NCI-H748 treated with DMSO at 0.1 percent for 48 hours (cell line): ENCODE measurements at regions not wholly inside any gene's neighbourhood (a gene's known extent, or its start where the extent isn't known, plus 50 kb on each side); places are given as distances from the start of the nearest gene placed in this dataset.
"Not testable (repeated sequence)": the region's sequence is repeated elsewhere in the genome, so short reads cannot be mapped to it uniquely, and the experiment has no call there.

Experiments used
- DNase-seq: peaks from one replicate; lab custom pipeline; 2025; lab: John Stamatoyannopoulos, UW

DNA sequence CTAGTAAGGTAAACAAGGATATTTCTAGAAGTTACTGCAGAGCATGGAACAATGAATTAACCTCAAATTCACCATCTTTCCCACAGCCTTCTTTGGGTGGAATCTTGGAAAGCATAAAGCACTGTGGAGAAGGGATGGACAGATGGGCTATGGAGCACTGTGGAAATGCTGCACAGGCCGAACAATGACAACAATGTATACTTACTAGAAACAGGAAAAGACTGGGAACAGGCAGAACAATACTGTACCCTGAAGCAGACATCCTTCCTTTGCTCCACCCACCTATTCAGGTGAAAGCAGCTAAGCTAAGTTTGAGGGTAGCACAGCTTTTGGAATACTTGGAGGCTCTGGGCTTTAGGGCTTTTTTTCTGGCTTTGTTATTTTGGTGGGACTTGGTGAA is 250.6 kb upstream of the KLF8 start:
- no peak for DNase-seq

DNA sequence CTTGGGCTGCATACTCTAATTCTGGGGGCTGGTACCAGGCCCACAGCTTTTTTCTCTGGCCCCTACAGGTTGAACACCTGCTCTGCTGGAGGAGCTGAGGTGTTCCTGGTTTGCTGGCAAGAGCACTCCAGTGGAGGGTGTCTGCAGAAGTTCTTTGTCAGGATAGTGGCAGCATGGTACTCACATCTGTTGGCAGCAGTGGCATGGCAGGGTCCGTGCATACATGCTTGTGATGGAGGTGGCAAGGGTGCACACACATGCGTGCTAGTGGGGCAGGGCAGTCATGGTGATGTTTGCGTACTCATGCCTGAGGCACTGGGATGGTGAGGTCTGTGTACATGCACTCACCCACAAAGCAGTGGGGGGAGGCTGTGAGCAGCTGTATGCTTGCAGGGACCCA is 235.5 kb upstream of the KLF8 start:
- no peak for DNase-seq

DNA sequence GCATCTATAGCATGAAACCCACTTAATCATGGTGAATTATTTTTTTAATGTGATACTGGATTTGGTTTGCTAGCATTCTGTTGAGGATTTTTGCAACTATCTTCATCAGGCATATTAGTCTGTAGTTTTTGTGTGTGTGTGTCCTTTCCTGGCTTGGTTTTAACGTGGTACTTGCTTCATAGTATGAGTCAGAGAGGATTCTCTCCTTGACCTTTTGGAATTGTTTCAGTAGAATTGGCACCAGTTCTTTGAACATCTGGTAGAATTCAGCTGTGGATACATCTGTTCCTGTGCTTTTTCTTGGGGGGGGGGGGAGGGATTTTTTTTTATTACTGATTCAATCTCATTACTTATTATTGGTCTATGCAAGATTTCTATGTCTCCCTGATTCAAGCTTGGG is 232.0 kb upstream of the KLF8 start:
- DNase-seq = no peak

DNA sequence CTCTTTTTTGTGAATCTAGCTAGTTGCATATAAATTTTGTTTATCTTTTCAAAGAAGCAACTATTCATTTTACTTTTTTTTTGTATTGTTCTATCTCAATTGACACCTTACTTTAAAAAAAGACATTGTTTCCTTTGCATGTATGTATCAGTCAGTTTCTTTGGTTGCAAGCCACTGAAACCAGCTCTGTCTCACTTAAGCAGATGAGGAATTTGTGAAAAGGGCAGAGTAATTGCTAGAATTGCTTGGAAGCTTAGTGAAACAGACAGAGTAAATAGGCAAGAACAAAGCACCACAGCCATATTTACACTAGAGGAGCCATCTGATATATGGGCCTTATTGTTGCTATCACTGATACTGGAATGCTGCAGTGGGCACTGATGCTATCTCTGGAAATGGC is 231.4 kb upstream of the KLF8 start:
- DNase-seq = no peak

DNA sequence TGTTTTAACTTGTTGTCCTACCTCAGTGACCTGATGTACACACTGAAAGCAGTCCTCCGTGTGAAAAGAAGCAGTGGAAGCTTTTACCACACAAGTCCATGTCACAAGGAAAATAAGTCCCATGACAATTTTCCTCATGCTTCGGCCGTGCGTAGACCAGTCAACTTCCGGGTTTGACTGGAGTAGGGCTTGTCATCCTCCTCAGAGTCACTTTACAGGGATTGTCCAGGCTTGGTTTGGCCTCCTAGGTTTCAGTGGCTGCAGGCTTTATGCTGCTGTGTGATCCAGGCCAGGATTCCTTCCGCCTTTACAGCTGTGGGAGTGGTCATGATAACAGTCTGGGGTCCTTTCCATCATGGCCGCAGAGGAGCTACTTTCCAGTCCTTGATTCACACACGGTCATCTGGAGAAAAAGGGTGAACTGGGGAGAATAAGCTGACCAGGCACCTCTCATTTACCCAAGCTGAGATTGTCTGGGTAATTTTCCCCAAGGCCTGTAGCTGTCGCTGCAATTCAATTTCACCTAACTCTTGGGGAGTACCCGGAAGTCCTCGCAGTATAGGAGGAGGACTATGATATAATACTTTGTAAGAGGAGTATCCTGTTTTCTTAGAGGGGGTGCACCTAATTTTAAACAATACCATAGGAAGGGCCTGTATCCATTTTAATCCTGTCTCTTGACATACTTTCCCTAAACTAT is 206.1 kb upstream of the KLF8 start:
- no peak for DNase-seq

DNA sequence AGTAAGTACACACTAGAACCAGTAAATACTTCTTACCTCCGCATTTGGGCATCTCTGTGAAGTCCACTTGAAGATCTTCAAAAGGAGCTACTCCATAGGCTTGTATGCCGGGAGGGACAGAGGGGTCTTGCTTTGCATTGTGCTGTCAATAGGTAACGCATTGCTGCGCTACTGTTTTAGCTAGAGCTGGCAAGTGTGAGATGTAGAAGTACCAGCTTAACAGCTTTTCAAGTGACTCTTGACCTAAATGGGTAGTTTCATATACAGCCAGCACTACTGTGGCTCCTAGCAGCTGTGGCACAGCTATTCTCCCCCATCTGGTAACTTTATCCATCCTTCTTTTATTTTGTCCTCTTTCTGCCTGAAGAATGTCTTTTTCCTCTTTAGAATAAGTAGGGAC is 205.3 kb upstream of the KLF8 start:
- no peak for DNase-seq

DNA sequence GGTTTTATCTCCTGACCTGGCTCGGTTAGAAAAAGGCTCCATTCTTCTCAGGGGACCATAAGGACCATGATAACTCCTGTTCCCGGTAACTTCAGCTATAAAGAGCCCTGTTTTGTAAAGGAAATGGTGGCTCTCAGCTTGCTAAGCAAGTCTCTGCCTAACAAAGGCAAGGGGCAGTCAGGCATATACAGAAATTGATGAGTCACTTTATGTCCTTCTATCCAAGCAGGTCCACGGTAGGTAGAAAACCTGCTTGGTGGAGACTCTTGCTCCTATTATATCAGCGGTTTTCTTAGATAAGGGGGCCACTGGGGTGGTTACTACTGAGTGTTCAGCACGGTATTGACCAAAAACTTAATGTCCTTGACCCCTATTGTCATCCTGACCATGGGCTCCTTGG is 203.0 kb upstream of the KLF8 start:
- DNase-seq = no peak

DNA sequence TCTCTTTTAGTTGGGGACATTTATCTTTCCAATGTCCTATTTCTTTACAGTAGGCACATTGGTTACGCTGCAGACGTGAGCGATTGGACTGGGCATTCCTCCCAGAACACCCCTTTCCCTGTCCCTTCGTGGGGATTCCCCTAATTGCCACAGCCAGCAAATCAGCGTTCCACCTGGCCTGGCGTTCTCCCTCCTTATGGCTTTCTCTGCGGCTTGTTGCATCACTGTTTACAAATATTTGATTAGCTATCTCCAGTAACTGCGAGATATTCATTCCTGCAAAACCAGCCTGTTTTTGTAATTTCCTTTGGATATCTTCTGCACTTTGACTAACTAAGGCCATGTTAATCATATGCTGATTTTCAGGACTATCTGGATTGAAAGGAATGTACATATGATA is 202.5 kb upstream of the KLF8 start:
- DNase-seq = no peak

DNA sequence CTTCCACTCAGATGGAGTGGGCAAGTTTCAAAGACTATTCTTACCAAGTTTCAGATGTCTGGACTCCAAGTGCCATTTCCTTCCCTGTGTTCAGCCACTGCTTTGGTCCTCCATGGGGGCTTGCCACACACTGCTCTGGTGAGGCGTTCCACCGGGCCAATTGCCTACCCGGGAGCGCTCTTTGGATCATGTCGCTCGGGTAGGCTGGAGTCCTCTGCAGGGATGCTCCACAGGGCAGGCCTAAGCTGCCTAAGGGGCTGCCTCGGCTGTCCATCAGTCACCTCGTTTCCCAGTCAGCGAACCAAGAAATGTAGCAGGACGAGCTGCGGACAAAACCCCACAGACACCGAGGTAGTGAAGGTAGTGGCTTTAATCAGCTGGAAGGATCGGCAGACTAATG is 200.7 kb upstream of the KLF8 start:
- no peak for DNase-seq

DNA sequence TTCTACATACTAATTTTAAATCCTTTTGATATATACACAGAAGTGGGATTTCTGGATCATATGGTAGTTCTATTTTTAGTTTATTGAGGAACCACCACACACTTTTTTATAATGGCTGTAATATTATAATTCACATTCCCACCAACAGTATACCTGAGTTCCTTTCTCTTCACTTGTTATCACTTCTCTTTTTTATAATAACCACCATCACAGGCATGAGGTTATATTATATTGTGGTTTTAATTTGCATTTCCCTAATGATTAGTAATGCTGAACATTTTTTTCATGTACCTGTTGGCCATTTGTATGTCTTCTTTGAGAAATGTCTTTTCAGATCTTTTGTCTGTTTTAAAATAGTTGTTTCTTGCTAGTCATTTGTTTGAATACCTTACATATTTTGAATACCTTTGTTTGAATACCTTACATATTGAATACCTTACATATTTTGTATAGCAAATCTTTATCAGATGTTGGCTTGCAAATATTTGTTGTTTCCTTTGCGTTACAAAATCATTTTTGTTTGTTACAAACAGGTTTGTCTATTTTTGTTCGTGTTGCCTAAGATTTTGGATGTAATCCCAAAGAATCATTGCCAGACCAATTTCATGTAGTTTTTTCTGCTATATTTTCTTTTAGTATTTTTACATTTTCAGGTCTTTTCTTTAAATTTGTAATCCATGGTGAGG is 198.5 kb upstream of the KLF8 start:
- DNase-seq = no peak

DNA sequence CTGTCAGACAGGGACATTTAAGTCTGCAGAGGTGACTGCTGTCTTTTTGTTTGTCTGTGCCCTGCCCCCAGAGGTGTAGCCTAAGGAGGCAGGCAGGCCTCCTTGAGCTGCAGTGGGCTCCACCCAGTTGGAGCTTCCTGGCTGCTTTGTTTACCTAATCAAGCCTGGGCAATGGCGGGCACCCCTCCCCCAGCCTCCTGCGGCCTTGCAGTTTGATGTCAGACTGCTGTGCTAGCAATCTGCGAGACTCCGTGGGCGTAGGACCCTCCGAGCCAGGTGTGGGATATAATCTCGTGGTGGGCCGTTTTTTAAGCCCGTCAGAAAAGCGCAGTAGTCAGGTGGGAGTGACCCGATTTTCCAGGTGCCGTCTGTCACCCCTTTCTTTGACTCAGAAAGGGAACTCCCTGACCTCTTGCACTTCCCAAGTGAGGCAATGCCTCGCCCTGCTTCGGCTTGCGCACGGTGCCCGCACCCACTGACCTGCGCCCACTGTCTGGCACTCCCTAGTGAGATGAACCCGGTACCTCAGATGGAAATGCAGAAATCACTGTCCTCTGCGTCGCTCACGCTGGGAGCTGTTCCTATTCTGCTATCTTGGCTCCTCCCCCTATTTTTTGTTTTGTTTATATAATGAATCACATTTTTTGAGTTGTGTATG is 179.4 kb upstream of the KLF8 start:
- DNase-seq = not testable (repeated sequence)

DNA sequence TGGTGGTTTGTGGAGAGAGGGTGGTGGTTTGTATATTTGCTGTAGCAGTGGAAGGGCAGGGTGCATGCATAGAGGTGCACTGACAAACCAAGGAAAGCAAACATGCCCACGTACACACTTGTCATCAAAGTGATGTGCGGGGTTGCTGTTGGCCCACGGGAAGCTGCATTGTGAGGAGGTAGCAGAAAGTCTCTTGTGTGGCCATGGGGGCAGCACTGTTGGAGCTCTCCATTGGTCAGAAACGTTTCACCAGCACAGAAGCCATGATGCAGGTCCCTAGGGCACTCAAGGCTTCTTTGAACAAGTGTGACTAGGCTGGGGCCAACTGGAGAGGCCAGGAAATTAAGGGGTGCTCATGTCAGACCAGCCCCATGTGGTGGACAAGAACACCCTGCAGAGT is 174.8 kb upstream of the KLF8 start:
- no peak for DNase-seq

DNA sequence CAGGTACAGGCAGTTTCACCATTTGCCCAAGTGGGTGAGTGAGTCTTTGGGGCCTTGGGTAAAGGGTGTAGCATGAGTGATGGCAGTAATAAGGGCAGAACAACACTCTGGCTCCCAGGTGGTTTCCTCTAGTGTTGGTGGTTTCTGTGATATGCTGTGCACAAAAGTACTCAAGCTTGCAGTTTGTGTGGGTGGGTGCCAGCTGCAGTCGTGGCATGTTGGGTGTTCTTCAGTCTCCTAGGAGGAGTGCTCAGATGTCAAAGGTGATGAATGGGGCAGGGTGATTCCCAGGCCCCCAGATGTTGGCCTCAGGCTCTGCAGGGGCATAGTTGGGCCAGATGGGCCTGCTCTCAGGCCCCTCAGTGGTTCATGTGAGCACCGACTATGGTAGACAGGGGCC is 166.1 kb upstream of the KLF8 start:
- no peak for DNase-seq

DNA sequence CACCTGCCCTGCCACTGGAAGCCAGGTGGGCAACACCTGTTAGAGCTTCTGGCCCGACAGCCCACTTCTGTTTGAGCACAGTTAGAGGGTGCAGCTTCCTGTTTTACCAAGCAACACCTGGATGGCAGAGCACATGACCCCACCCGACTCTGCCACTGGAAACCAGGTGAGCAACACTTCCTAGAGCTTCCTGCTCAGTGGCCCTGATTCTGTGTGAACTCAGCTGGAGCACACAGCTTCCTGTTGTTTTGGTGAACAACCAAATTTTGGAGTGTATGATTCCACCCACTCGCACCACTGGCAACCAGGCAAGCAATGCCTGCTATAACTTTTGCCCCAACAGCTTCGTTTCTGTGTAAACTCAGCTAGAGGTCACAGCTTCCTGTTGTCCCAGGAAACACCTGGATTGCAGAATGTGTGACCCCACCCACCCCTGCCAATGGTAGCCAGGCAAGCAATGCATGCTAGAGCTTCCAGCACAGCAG is 163.8 kb upstream of the KLF8 start:
- no peak for DNase-seq

DNA sequence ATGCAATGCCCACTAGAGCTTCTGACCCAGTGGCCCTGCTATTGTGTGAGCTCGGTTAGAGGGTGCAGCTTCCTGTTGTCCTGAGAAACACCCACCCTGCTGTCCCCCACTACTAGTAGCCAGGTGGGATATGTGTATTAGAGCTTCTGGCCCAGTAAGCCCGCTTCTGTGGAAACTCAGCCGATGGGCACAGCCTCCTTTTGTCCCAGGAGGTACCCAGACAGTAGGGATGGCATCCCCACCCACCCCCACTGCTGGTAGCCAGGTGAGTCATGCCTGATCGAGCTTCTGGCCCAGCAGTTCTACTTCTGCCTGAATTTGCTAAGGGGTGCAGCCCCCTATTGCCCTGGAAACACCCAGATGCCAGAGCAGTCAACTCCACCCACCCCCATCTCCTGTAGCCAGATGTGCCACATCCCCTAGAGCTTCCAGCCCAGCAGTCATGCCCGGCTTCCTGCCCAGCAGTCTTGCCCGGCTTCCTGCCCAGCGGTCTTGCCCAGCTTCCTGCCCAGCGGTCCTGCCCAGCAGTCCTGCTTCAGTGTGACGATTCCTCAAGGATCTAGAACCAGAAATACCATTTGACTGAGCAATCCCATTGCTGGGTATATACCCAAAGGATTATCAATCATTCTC is 162.7 kb upstream of the KLF8 start:
- DNase-seq = no peak

DNA sequence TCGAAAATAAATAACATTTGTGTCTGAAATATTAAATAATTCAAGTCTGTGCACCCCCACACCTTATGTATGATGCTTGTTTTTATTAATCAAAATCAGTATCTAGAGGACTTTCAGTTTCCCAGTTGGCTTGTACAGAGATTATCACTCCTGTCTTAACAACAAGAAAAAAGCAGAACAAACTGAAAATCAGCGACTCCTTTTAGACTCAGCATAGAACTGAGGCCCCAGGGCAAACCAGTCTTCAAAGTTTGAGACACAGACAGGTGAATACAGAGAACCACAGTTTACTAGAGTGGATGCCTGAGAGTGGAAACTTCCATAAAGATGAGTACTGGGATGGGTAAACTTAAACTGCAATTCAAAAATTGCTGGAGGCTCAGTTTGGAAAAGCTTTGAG is 142.8 kb upstream of the KLF8 start:
- DNase-seq = no peak

DNA sequence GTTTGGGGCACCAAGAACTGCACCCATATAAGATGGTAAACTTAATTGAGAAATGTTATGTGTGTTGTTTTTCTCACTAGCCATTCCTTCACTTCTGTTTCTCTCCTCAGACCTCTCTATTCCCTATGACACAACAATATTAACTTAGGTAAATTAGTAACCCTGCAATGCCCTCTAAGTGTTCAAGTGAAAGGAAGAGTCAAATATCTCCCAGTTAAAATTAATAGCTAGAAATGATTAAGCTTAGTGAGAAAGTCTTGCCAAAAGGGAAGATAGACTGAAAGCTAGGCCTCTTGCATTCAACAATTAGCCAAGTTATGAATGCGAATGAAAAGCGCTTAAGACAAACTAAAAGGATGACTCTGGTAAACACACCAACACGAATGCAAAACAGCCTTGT is 132.9 kb upstream of the KLF8 start:
- DNase-seq = no peak

DNA sequence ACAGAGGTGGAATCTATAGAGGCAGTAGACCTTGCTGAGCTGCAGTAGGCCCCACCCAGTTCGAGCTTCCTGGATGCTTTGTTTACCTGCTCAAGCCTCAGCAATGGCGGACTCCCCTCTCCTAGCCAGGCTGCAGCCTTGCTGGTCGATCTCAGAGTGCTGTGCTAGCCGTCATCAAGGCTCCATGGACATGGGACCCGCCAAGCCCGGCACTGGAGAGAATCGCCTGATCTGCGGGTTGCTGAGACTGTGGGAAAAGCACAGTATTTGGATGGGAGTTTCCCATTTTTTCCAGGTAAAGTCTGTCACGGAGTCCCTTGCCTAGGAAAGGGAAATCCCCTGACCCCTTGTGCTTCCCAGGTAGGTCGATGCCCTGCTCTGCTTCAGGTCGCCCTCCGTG is 124.8 kb upstream of the KLF8 start:
- peak; percentile 31 for DNase-seq

DNA sequence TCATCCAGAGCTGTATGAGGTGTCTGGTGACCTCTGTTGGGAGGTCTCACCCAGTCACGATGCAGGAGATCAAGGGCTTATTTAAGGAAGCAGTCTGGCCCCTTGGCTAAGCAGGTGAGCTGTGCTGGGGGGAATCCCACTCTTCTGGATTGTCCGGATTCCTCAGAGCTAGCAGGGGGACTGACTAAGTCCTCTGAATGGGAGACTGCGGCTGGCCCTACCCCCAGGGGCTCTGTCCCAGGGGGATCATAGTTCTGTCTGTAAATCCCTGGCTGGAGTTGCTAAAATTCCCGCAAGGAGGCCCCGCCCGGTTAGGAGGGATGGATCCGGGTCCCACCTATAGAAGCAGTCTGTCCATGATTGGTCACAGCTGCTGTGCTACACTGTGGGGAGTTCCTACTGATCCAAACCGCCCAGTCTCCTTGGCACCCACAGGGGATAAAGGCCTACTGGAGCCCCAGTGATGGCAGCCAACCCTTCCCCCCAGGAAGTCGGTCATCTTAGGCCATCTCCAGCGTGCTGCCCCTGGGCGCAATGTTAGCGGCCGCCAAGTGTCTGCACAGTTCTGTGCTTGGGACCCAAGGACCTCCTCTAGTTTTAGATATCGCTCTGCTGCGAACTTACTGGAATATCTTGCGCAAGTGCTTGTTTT is 118.2 kb upstream of the KLF8 start:
- no peak for DNase-seq

DNA sequence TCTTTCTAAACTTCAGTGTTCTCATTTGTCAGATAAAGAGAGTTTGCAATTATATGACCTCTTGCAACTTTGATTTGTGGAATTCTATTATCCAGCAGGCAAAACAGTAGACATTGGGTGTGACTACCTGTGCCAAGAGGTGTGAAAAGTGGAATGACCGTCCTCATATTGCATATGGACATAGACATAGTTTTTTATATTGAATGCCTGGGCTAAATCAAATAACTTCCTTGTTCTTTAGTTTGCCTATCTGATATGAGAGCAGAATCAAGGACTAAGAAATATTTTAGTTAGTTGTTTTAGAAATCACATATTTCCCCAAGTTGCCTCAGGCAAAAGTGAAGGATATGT is 117.7 kb upstream of the KLF8 start:
- no peak for DNase-seq

DNA sequence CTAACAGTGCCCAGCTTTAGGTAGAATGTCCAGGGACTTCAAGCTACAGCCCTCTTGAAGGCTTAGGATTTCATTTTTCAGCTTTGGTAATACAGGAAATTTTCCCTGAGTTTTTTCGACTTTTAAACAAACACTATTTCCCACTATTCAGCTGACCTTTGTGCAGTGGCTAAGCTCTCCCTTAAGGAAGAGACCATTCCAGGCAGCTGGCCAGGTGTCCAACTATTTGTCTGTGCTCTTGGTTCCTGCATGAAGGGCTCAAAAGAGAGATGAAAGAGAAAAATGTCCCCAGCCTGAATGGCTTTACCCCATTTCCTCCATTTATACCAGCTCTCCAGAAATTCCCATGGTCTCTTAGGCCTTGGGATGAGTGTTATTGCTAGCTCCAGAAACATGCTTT is 111.9 kb upstream of the KLF8 start:
- DNase-seq = no peak

DNA sequence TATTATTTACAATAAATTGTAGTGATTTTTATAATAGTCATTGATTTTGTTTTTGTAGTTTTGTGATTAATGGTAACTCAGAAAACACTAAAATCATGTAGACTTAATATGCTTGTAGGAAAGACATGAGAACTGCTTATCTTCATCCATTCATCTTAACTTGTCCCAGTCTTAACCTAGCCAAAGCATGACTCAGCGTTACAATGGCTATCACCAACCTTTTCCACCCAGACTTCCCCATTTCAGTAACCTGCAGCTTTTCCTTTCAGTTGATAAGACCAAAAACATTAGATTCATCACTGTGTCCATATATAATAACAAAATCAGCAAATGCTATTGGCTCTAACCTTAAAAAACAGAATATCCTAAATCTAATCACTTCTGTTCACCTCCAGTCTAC is 106.2 kb upstream of the KLF8 start:
- no peak for DNase-seq

DNA sequence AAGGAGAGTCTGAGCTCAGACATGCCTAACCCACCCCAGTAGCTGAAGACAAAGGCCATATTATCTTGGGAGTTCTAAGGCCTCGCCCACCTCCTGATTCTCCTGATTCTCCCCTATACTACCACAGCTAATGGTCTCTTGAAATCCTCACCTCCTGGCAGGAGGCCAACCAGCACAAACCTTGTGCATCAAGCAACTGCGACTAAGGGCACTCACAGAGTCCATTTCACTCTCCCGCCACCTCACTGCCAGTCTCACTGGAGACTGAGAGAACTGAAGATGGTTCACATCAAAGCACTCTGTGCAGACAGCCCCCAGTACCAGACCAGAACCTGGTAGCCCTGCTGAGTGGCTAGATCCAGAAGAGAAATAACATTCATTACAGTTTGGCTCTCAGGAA is 102.1 kb upstream of the KLF8 start:
- DNase-seq = no peak
